HCT116 (cell line): ENCODE measurements at regions not wholly inside any gene's neighbourhood (a gene's known extent, or its start where the extent isn't known, plus 50 kb on each side); places are given as distances from the start of the nearest gene placed in this dataset.

ENCODE experiments used
- ATAC-seq: fragments of 200-7000 bp; cut with Tn5 transposase; 2 replicates; pipeline ENCODE4 v1.9.1; 2020; ENCODE audit warnings: mild to moderate bottlenecking, moderate library complexity
- BruUV-seq: library from RNA; stranded (reverse); fragments of 400-500 nt; replicated peaks from 2 replicates; lab custom pipeline; 2021; lab: Mats Ljungman, UMichigan
- CTCF ChIA-PET: fragments of 300-600 bp; sonication (Branson Sonifier 250); formaldehyde crosslinking; loops from one replicate; lab custom pipeline; 2021; ENCODE audit warnings: antibody characterized with exemption; lab: Charles Lee
- POLR2A ChIA-PET: fragments of 300-600, 350-600 bp; sonication (Branson Sonifier 250); formaldehyde crosslinking; loops from one replicate; lab custom pipeline; 2021; ENCODE audit warnings: antibody characterized with exemption; lab: Charles Lee
- RAD21 ChIA-PET, 2 experiments: fragments of 300-600 bp; sonication (Branson Sonifier 250); formaldehyde crosslinking; loops; one replicate each; lab custom pipeline; 2023; ENCODE audit warnings: low total read pairs in 2 of 2; ENCODE audit not compliant: uncharacterized antibody in 2 of 2, unreplicated experiment in 2 of 2, low non-redundant PET in 1 of 2; lab: Charles Lee
- DNase-seq: peaks from one replicate; pipeline ENCODE4 v3.0.0-alpha.2; 2010; ENCODE audit warnings: low read depth, low spot score
- H2AFZ ChIP-seq: fragments of 200-600 bp; shearing (Covaris generic), sonication (generic); 2 replicates; pipeline ENCODE4 v1.6.1; 2017; ENCODE audit warnings: low read depth, mixed run types, mixed read lengths, antibody characterized with exemption, low read length; ENCODE audit not compliant: poor library complexity, severe bottlenecking
- H3K27ac ChIP-seq: 2 replicates; pipeline ENCODE4 v1.5.1; 2012; ENCODE audit warnings: low read depth, low read length
- H3K27me3 ChIP-seq: fragments of 200-600 bp; sonication (generic); 2 replicates; pipeline ENCODE4 v1.6.1; 2016; ENCODE audit warnings: mixed run types, low read length, mixed read lengths; ENCODE audit not compliant: insufficient read depth
- H3K36me3 ChIP-seq, 2 experiments: fragments of 200-500 bp in 1 of 2; fragments of 200-600 bp in 1 of 2; sonication (Bioruptor generic) in 1 of 2; sonication (generic) in 1 of 2; 2 replicates each; pipeline versions ENCODE4 v1.5.1 to v1.6.1; 2014 to 2016; ENCODE audit warnings: low read length in 2 of 2, inconsistent platforms in 1 of 2, mixed read lengths in 1 of 2, mixed run types in 1 of 2; ENCODE audit not compliant: insufficient read depth in 2 of 2, control insufficient read depth in 1 of 2
- H3K4me1 ChIP-seq, 2 experiments: fragments of 200-600 bp in 1 of 2; sonication (generic) in 1 of 2; 2 replicates each; pipeline versions ENCODE4 v1.5.1 to v1.6.1; 2012 to 2017; ENCODE audit warnings: low read length in 2 of 2, inconsistent platforms in 1 of 2, mild to moderate bottlenecking in 1 of 2, mixed read lengths in 1 of 2, mixed run types in 1 of 2, moderate library complexity in 1 of 2; ENCODE audit not compliant: insufficient read depth in 2 of 2, control insufficient read depth in 1 of 2
- H3K4me2 ChIP-seq: fragments of 200-600 bp; sonication (generic); 2 replicates; pipeline ENCODE4 v1.6.1; 2017; ENCODE audit warnings: mixed run types, low read length, mixed read lengths
- H3K4me3 ChIP-seq, 2 experiments: fragments of 200-600 bp in 1 of 2; sonication (generic) in 1 of 2; replicated peaks in 1 of 2; 2 replicates each; pipeline ENCODE4 v1.5.1; 2011 to 2016; ENCODE audit warnings: low read length in 2 of 2, control low read depth in 1 of 2, low read depth in 1 of 2, mild to moderate bottlenecking in 1 of 2, mixed read lengths in 1 of 2, mixed run types in 1 of 2
- H3K79me2 ChIP-seq: fragments of 200-600 bp; sonication (generic); 2 replicates; pipeline ENCODE4 v1.6.1; 2017; ENCODE audit warnings: mild to moderate bottlenecking, mixed run types, low read length, moderate library complexity, mixed read lengths; ENCODE audit not compliant: insufficient read depth
- H3K9ac ChIP-seq: fragments of 200-600 bp; sonication (generic); 2 replicates; pipeline ENCODE4 v1.6.1; 2016; ENCODE audit warnings: low read length, mixed read lengths
- H3K9me2 ChIP-seq: fragments of 200-600 bp; sonication (generic), shearing (Covaris generic); 2 replicates; pipeline ENCODE4 v1.6.1; 2017; ENCODE audit warnings: mixed run types, mild to moderate bottlenecking, moderate library complexity; ENCODE audit not compliant: insufficient read depth
- H3K9me3 ChIP-seq, 2 experiments: fragments of 200-500 bp in 1 of 2; fragments of 200-600 bp in 1 of 2; sonication (Bioruptor generic) in 1 of 2; sonication (generic) in 1 of 2; 2 replicates each; pipeline ENCODE4 v1.6.1; 2014 to 2017; ENCODE audit warnings: low read length in 2 of 2, mixed read lengths in 2 of 2, inconsistent platforms in 1 of 2, low read depth in 1 of 2, mild to moderate bottlenecking in 1 of 2, mixed run types in 1 of 2, moderate library complexity in 1 of 2; ENCODE audit not compliant: control insufficient read depth in 1 of 2, insufficient read depth in 1 of 2
- H4K20me1 ChIP-seq: fragments of 200-600 bp; sonication (generic), shearing (Covaris generic); 2 replicates; pipeline ENCODE4 v1.6.1; 2017; ENCODE audit warnings: mixed run types, mild to moderate bottlenecking, moderate library complexity; ENCODE audit not compliant: insufficient read depth
- CBX3 ChIP-seq: IDR thresholded peaks from 2 replicates; pipeline ENCODE4 v1.6.1; 2012; ENCODE audit warnings: low read depth
- CTCF ChIP-seq, 3 experiments: fragments of 200-600 bp in 1 of 3; sonication (generic) in 1 of 3; IDR thresholded peaks in 2 of 3; conservative IDR thresholded peaks in 1 of 3; 2 replicates each; pipeline ENCODE4 v1.5.1; 2012 to 2017; ENCODE audit warnings: low read depth in 2 of 3, low read length in 2 of 3, antibody characterized with exemption in 1 of 3, borderline replicate concordance in 1 of 3, control low read depth in 1 of 3, mild to moderate bottlenecking in 1 of 3, mixed read lengths in 1 of 3, mixed run types in 1 of 3, moderate library complexity in 1 of 3; ENCODE audit not compliant: insufficient read depth in 1 of 3
- EGR1 ChIP-seq: IDR thresholded peaks from 2 replicates; pipeline ENCODE4 v1.6.1; 2012; ENCODE audit warnings: low read depth
- ELF1 ChIP-seq: IDR thresholded peaks from 2 replicates; pipeline ENCODE4 v1.6.1; 2012; ENCODE audit warnings: low read depth, borderline replicate concordance
- EZH2 ChIP-seq: fragments of 200-600 bp; sonication (generic); IDR thresholded peaks from 2 replicates; pipeline ENCODE4 v1.6.1; 2017; ENCODE audit warnings: antibody characterized with exemption, mixed run types
- EZH2phosphoT487 ChIP-seq: fragments of 200-600 bp; IDR thresholded peaks from 2 replicates; pipeline ENCODE4 v1.6.1; 2018; ENCODE audit warnings: antibody characterized with exemption, borderline replicate concordance
- FOSL1 ChIP-seq: IDR thresholded peaks from 2 replicates; pipeline ENCODE4 v1.6.1; 2012; ENCODE audit warnings: low read depth
- JUND ChIP-seq: IDR thresholded peaks from 2 replicates; pipeline ENCODE4 v1.6.1; 2012
- POLR2A ChIP-seq: IDR thresholded peaks from 2 replicates; pipeline ENCODE4 v1.7.0; 2011; ENCODE audit warnings: borderline replicate concordance; ENCODE audit not compliant: insufficient read depth, insufficient read length; ENCODE audit errors: extremely low read depth
- POLR2AphosphoS5 ChIP-seq: IDR thresholded peaks from 2 replicates; pipeline ENCODE4 v1.6.1; 2011; ENCODE audit warnings: mild to moderate bottlenecking, low read depth, low read length, moderate library complexity
- RAD21 ChIP-seq: IDR thresholded peaks from 2 replicates; pipeline ENCODE4 v1.6.1; 2012; ENCODE audit warnings: low read depth, mild to moderate bottlenecking
- SIN3A ChIP-seq: IDR thresholded peaks from 2 replicates; pipeline ENCODE4 v1.6.1; 2012; ENCODE audit warnings: low read depth
- SRF ChIP-seq: IDR thresholded peaks from 2 replicates; pipeline ENCODE4 v1.6.1; 2012; ENCODE audit warnings: low read depth
- TCF7L2 ChIP-seq: IDR thresholded peaks from 2 replicates; pipeline ENCODE4 v1.7.0; 2011; ENCODE audit warnings: borderline replicate concordance, inconsistent platforms; ENCODE audit not compliant: insufficient read depth, insufficient read length; ENCODE audit errors: extremely low read depth
- ZBTB33 ChIP-seq: IDR thresholded peaks from 2 replicates; pipeline ENCODE4 v1.6.1; 2011; ENCODE audit warnings: mild to moderate bottlenecking, low read length, moderate library complexity; ENCODE audit not compliant: insufficient replicate concordance; ENCODE audit errors: extremely low read depth
- intact Hi-C: fragments of 100-400 bp; cut with micrococcal nuclease; formaldehyde crosslinking; loops from 2 replicates; pipeline ENCODE4 v1.10.0; 2022
- TF ChIP-seq, protein P1 (sequence below): IDR thresholded peaks from 2 replicates; pipeline ENCODE4 v1.6.1; 2012
- TF ChIP-seq, protein P2 (sequence below): IDR thresholded peaks from 2 replicates; pipeline ENCODE4 v1.6.1; 2012

GRCh38 chr15:77781151-77781945, 148.6 kb upstream of the LINGO1 start:
- intact Hi-C loops = no loop called here
- POLR2A ChIA-PET = no interaction called here
- no peak for DNase-seq
- BruUV-seq = no TSS peak
- ATAC-seq = no peak
- no peaks in the 10 kb centered on the region for H3K9me2 ChIP-seq
- no peak overlapping the region for H3K9ac ChIP-seq
- H3K4me1 ChIP-seq = no peaks in the 10 kb centered on the region
- no peaks in the 10 kb centered on the region for H3K79me2 ChIP-seq
- no peaks in the 10 kb centered on the region for H4K20me1 ChIP-seq
- H3K4me3 ChIP-seq = no peak overlapping the region
- TF ChIP-seq EZH2 (no peak), EGR1 (no peak), ZBTB33 (no peak), EZH2phosphoT487 (no peak), FOSL1 (no peak), SRF (no peak), POLR2AphosphoS5 (no peak), ELF1 (no peak), JUND (no peak), SIN3A (no peak), POLR2A (no peak), CBX3 (no peak), RAD21 (no peak), TCF7L2 (no peak), CTCF (IDR thresholded peaks at IDR 0.05 in 2 of 3, conservative IDR thresholded peaks at IDR 0.05 in 1 of 3; ENCODE audit: borderline replicate concordance in 1 of 3, insufficient read depth in 1 of 3, low read depth in 2 of 3, low read length in 2 of 3) (no peak)
- TF ChIP-seq, protein P1, sequence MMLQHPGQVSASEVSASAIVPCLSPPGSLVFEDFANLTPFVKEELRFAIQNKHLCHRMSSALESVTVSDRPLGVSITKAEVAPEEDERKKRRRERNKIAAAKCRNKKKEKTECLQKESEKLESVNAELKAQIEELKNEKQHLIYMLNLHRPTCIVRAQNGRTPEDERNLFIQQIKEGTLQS = no peak
- TF ChIP-seq, protein P2, sequence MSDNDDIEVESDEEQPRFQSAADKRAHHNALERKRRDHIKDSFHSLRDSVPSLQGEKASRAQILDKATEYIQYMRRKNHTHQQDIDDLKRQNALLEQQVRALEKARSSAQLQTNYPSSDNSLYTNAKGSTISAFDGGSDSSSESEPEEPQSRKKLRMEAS = no peak
- TF ChIP-seq, all 23 proteins: peak for 0
- Histone ChIP-seq H3K27me3 (no peaks in the 10 kb centered on the region), H2AFZ (no peak overlapping the region), H3K4me2 (no peak overlapping the region), H3K27ac (no peak overlapping the region), H3K9me3 (no peaks in the 10 kb centered on the region), H3K36me3 (no peaks in the 10 kb centered on the region)
- ChIA-PET CTCF (no interaction called here), RAD21 (no interaction called here)
